Kidney (tissue), 13 donors: ENCODE measurements at regions not wholly inside any gene's neighbourhood (a gene's known extent, or its start where the extent isn't known, plus 50 kb on each side); places are given as distances from the start of the nearest gene placed in this dataset.

Source experiments
- DNase-seq, 5 donors: peaks; one replicate each; pipeline ENCODE4 v3.0.0-alpha.2; 2013 to 2020
- FAIRE-seq: peaks from 2 replicates; lab custom pipeline; 2012; peaks lifted over from hg19 to GRCh38; lab: Jason Lieb, UNC
- H3K27ac ChIP-seq, 2 donors: one replicate each; pipeline ENCODE4 v1.7.0; 2013; ENCODE audit warnings: low read depth in 2 of 2, low read length in 2 of 2, inconsistent platforms in 1 of 2
- H3K27me3 ChIP-seq: one replicate; pipeline ENCODE4 v1.7.1; 2013; ENCODE audit warnings: low read length, inconsistent platforms; ENCODE audit not compliant: control insufficient read depth, insufficient read depth
- H3K36me3 ChIP-seq, 3 donors: one replicate each; pipeline versions ENCODE4 v1.7.0 to v1.7.1; 2013; ENCODE audit warnings: low read length in 3 of 3, control low read depth in 1 of 3, inconsistent platforms in 1 of 3; ENCODE audit not compliant: insufficient read depth in 3 of 3, control insufficient read depth in 2 of 3
- H3K4me1 ChIP-seq, 3 donors: one replicate each; pipeline versions ENCODE4 v1.7.0 to v1.7.1; 2013; ENCODE audit warnings: low read length in 3 of 3, inconsistent platforms in 1 of 3, low read depth in 1 of 3; ENCODE audit not compliant: control insufficient read depth in 2 of 3, insufficient read depth in 2 of 3
- H3K4me3 ChIP-seq, 3 donors: one replicate each; pipeline versions ENCODE4 v1.7.0 to v1.8.1; 2013; ENCODE audit warnings: low read length in 3 of 3, control low read depth in 1 of 3, inconsistent platforms in 1 of 3
- H3K9ac ChIP-seq, 3 donors: one replicate each; pipeline versions ENCODE4 v1.7.0 to v1.7.1; 2013; ENCODE audit warnings: low read length in 3 of 3, control low read depth in 1 of 3, inconsistent platforms in 1 of 3
- H3K9me3 ChIP-seq, 3 donors: one replicate each; pipeline versions ENCODE4 v1.7.0 to v1.7.1; 2013; ENCODE audit warnings: low read length in 3 of 3, control low read depth in 1 of 3, inconsistent platforms in 1 of 3; ENCODE audit not compliant: control insufficient read depth in 2 of 3, insufficient read depth in 1 of 3
- CTCF ChIP-seq: IDR thresholded peaks from 3 replicates; pipeline ENCODE4 v1.5.1; 2012; ENCODE audit warnings: mild to moderate bottlenecking, moderate library complexity, borderline replicate concordance; ENCODE audit not compliant: insufficient read depth; ENCODE audit errors: extremely low read depth
- intact Hi-C: fragments of 100-400 bp; cut with DNase I; formaldehyde crosslinking; loops from one replicate; pipeline ENCODE4 v1.11.1; 2022
- donor health status: control.
- donor health status: control.
- donor health status: control.
- donor health status: control.
- donor health status: control.
- donor health status: DM: yes; HTN: yes; CAD: no.
- donor health status: Normal renal cell carcinoma (clear cell type).

DNA sequence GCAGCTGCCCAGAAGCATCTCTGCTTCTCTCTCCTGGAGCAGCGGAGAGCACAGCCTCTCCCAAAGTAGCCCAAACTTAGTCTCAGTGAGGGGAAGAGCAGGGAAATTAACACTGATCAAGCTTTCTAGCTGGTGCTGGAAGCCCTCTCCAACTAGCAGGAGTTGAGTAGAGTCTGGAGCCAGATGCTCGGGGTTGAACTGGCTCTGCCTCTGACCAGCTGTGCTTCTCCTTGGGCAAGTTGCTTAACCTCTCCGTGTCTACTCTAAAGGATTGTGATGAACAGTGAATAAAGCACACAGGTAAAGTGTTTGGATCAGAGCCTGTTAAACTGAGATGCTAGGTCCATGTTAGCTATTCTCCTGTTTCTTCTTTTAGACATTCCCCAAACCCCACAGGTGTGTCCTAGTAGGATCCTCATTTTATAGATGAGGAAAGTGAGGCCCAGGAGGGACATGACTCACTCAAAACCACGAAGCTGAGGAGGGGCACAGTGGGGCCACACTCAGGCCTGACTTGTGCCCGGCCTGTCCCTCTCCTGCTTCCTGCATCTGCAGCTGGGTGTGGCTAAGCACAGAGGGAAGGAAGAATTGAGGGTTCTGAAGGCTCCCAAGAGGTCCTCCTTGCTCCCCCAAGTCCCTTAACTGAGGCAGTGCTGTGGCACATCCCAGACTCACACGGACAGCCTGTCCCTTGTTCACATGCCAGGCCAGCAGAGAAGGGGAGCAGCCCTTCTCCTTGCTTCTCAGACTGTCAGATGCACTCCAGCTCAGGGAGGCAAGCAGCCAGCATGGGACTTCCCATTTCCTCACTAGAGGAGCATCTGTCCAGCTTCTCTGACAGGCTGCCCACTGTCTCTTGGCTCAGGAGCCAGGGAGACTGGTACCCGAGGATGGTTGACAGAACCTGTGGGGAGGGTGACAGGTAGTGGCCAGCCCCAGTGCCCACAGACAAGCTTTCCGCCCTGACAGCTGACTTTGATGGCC, 152.0 kb upstream of the IGSF21 start:
- intact Hi-C loops: no loop called here

DNA sequence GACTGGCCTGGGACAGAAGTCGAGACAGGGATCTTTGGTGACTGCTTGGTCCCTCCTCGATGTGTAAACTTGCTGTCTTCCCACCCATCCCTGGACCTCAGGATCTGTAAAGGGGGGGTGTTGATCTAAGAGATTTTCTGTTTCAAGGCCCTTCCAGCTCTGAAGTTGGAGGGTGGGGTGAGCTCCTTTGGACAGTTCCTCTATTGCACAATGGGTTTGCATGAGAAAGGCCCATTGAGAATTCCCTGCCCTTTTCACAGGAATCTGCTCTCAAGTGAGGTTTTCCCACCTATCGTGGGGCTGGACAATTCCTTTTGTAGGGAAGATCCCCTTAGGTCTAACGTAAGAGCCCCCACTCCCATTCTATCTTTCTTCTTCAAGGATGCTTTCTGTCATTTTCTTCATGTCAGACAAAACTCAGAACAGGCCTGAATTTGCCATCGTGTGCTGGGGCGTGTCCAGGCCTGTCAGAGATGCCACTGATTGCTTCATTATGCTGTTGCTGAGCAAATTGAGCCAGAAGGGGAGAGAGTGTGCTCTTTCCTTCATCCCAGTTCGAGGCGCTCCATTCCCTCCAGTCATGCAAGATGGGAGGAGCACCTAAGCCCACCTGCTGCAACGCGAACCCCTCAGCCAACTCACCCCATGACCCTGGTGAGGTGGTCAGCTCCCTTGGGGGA, 149.9 kb upstream of the IGSF21 start:
- no peak for FAIRE-seq
- Histone ChIP-seq H3K9me3 (no peaks in the 10 kb centered on the region), H3K27me3 (no peaks in the 10 kb centered on the region), H3K9ac (no peak overlapping the region), H3K4me1 (no peaks in the 10 kb centered on the region), H3K36me3 (no peaks in the 10 kb centered on the region), H3K4me3 (no peak overlapping the region), H3K27ac (no peak overlapping the region)
- intact Hi-C loops: no loop called here
- no peak for TF ChIP-seq CTCF
- DNase-seq: no peak

More for the DNA sequence above, 152.0 kb upstream of the IGSF21 start:
- DNase-seq (no peak), FAIRE-seq (no peak)
- Histone ChIP-seq H3K9me3 (no peaks in the 10 kb centered on the region), H3K4me3 (no peak overlapping the region), H3K9ac (no peak overlapping the region), H3K4me1 (no peaks in the 10 kb centered on the region), H3K27ac (no peak overlapping the region), H3K27me3 (no peaks in the 10 kb centered on the region), H3K36me3 (no peaks in the 10 kb centered on the region)
- no peak for TF ChIP-seq CTCF

- Histone ChIP-seq H3K4me1 (no peaks in the 10 kb centered on the region), H3K4me3 (no peak overlapping the region), H3K27me3 (no peaks in the 10 kb centered on the region), H3K9me3 (no peaks in the 10 kb centered on the region), H3K9ac (no peak overlapping the region), H3K27ac (no peak overlapping the region), H3K36me3 (no peaks in the 10 kb centered on the region)
- no peak for DNase-seq
- FAIRE-seq: no peak
- intact Hi-C loops: no loop called here
- TF ChIP-seq CTCF: no peak
These were observed 148.9 kb upstream of the IGSF21 start for GRCh38 chr1:17958704-17959103.
